ENCODE measurements at regions not wholly inside any gene's neighbourhood (a gene's known extent, or its start where the extent isn't known, plus 50 kb on each side); places are given as distances from the start of the nearest gene placed in this dataset.

GRCh38 chr16:65905331-65905730 lies 461.2 kb upstream of the CDH5 start:
- no peak overlapping the region for H3K27ac ChIP-seq
- no peak for TF ChIP-seq POLR2A (IDR thresholded peaks at IDR 0.05)
- no peak for TF ChIP-seq CTCF (IDR thresholded peaks at IDR 0.05)
- H3K36me3 ChIP-seq: no peaks in the 10 kb centered on the region
- no peak overlapping the region for H3K4me3 ChIP-seq
- H3K4me1 ChIP-seq: no peaks in the 10 kb centered on the region
- DNase-seq: no peak
- intact Hi-C loops (cut with DNase I; ENCODE audit: low total_unique reads): no loop called here
- no peaks in the 10 kb centered on the region for H3K9me3 ChIP-seq
- no peaks in the 10 kb centered on the region for H3K27me3 ChIP-seq

- Histone ChIP-seq H3K36me3 (no peaks in the 10 kb centered on the region), H3K27ac (no peak overlapping the region), H3K4me1 (no peaks in the 10 kb centered on the region), H3K4me3 (no peak overlapping the region), H3K9me3 (no peaks in the 10 kb centered on the region), H3K27me3 (no peaks in the 10 kb centered on the region)
- TF ChIP-seq CTCF (IDR thresholded peaks at IDR 0.05) (no peak), POLR2A (IDR thresholded peaks at IDR 0.05) (no peak)
- DNase-seq: no peak
- intact Hi-C loops (cut with DNase I; ENCODE audit: low total_unique reads): no loop called here
Measured at GRCh38 chr16:65896448-65897153, 469.9 kb upstream of the CDH5 start.

- Histone ChIP-seq H3K4me3 (no peak overlapping the region), H3K36me3 (no peaks in the 10 kb centered on the region), H3K27ac (no peak overlapping the region), H3K27me3 (no peaks in the 10 kb centered on the region), H3K4me1 (no peaks in the 10 kb centered on the region), H3K9me3 (no peaks in the 10 kb centered on the region)
- no peak for DNase-seq
- intact Hi-C loops (cut with DNase I; ENCODE audit: low total_unique reads): no loop called here
- no peak for TF ChIP-seq POLR2A (IDR thresholded peaks at IDR 0.05)
- no peak for TF ChIP-seq CTCF (IDR thresholded peaks at IDR 0.05)
Measured at GRCh38 chr16:65895906-65896305, 470.6 kb upstream of the CDH5 start.

- no peak overlapping the region for H3K27ac ChIP-seq
- TF ChIP-seq POLR2A (IDR thresholded peaks at IDR 0.05): no peak
- TF ChIP-seq CTCF (IDR thresholded peaks at IDR 0.05): no peak
- no peak for DNase-seq
- no peaks in the 10 kb centered on the region for H3K36me3 ChIP-seq
- H3K4me1 ChIP-seq: no peaks in the 10 kb centered on the region
- no peaks in the 10 kb centered on the region for H3K9me3 ChIP-seq
- intact Hi-C loops (cut with DNase I; ENCODE audit: low total_unique reads): no loop called here
- H3K27me3 ChIP-seq: no peaks in the 10 kb centered on the region
- H3K4me3 ChIP-seq: no peak overlapping the region
Measured at GRCh38 chr16:65895486-65895885, 471.0 kb upstream of the CDH5 start.

- intact Hi-C loops (cut with DNase I; ENCODE audit: low total_unique reads): no loop called here
- no peak for DNase-seq
- TF ChIP-seq POLR2A (IDR thresholded peaks at IDR 0.05): no peak
- TF ChIP-seq CTCF (IDR thresholded peaks at IDR 0.05): no peak
Measured at GRCh38 chr16:65890203-65890602, 476.3 kb upstream of the CDH5 start.

More at GRCh38 chr16:65890203-65890602, 476.3 kb upstream of the CDH5 start:
- Histone ChIP-seq H3K9me3 (no peaks in the 10 kb centered on the region), H3K36me3 (no peaks in the 10 kb centered on the region), H3K27me3 (no peaks in the 10 kb centered on the region), H3K4me1 (no peaks in the 10 kb centered on the region), H3K4me3 (no peak overlapping the region), H3K27ac (no peak overlapping the region)

Measured in uterus (tissue), 3 donors.